ENCODE measurements at regions not wholly inside any gene's neighbourhood (a gene's known extent, or its start where the extent isn't known, plus 50 kb on each side); places are given as distances from the start of the nearest gene placed in this dataset.

DNA sequence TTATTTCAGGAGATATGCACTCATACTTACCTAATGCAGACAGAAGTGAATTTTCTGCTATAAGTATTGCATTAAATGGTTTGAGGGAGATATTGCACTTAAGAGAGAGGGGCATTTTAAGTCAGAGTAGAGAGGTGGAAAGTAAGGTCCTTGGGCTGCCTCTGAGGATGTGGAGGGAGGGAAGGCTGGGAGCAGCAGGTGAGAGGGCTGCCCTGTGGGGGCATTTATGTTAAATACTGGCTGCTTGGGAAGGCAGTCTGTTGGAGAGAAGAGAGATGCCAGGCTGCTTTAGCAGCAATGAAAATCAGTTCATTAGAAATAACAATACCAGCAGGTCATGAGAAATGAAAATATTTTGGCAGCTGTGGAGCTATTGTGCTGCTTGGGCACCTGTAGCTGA, 576.2 kb upstream of the HS6ST1 start:
- Histone ChIP-seq H3K9me3 (no peaks in the 10 kb centered on the region), H3K27me3 (no peaks in the 10 kb centered on the region), H3K4me3 (no peak overlapping the region), H3K4me1 (no peaks in the 10 kb centered on the region), H3K27ac (no peak overlapping the region), H3K36me3 (no peaks in the 10 kb centered on the region)
- no peak for DNase-seq (ENCODE audit: low spot score in 2 of 2)
- intact Hi-C loops (cut with DNase I) = no loop called here
- TF ChIP-seq, protein P1, sequence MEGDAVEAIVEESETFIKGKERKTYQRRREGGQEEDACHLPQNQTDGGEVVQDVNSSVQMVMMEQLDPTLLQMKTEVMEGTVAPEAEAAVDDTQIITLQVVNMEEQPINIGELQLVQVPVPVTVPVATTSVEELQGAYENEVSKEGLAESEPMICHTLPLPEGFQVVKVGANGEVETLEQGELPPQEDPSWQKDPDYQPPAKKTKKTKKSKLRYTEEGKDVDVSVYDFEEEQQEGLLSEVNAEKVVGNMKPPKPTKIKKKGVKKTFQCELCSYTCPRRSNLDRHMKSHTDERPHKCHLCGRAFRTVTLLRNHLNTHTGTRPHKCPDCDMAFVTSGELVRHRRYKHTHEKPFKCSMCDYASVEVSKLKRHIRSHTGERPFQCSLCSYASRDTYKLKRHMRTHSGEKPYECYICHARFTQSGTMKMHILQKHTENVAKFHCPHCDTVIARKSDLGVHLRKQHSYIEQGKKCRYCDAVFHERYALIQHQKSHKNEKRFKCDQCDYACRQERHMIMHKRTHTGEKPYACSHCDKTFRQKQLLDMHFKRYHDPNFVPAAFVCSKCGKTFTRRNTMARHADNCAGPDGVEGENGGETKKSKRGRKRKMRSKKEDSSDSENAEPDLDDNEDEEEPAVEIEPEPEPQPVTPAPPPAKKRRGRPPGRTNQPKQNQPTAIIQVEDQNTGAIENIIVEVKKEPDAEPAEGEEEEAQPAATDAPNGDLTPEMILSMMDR (IDR thresholded peaks at IDR 0.05) = no peak

DNA sequence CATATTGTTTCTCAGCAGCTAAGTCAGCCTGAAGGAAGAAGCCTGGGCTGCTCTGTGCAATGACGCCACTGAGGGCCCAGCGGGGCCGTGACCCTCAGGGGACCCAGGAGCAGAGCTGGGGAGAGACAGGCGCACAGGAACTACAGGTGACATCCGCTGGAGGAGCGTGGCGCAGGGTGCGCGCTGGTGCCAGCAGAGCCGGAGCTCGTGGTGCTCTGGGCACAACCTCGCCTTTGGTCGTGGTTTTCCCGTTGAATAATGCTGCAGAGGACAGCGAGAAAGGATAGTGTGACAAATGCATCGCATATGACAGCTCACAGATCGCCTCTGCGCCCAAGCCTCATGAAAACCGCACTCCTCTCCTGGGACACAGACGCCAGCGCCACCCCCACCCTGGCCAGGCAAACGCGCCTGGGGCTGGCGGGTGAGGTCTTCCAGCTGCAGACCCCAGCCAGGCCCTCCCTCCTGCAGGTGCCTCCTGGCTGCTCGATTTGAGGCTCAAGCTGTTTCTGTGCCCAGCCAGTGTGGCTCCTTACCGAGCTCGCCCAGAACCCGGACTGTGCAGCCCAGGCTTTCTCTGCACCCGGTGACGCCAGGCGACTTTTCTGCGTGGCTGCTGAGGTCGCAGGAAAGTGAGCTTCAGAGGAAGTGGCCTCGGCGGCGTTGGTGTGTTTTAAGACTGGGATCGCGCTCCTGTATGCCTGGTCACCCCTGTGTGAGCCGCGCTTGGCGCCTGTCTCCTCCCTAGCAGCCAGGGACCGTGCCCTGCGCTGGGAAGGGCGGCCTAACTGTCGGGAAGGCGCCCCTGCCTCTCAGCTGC, 583.1 kb upstream of the HS6ST1 start:
- Histone ChIP-seq H3K4me3 (no peak overlapping the region), H3K4me1 (no peaks in the 10 kb centered on the region), H3K27me3 (no peaks in the 10 kb centered on the region), H3K27ac (no peak overlapping the region), H3K36me3 (no peaks in the 10 kb centered on the region), H3K9me3 (no peaks in the 10 kb centered on the region)
- intact Hi-C loops (cut with DNase I) = no loop called here
- TF ChIP-seq, protein P1 (IDR thresholded peaks at IDR 0.05) = no peak
- DNase-seq (ENCODE audit: low spot score in 2 of 2) = no peak

DNA sequence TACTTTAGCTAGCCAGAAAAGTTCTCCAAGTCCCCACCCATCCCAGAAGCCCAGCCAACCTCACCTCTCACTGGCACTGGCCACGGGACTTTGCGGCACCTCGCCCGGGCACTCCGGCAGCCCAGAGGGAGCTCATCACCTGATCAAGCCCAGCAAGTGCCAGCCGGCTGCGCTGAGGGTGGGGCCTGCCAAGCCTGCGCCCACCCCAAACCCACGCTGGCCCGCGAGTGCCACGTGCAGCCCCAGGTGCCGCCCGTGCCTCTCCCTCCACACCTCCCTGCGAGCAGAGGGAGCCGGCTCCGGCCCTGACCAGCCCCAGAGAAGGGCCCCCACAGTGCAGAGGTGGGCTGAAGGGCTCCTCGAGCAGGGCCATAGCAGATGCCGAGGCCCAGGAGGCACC, 585.0 kb upstream of the HS6ST1 start:
- H3K4me3 ChIP-seq = no peak overlapping the region
- intact Hi-C loops (cut with DNase I) = no loop called here
- TF ChIP-seq, protein P1 (IDR thresholded peaks at IDR 0.05) = no peak

GRCh38 chr2:128911276-128911675, 592.6 kb upstream of the HS6ST1 start:
- Histone ChIP-seq H3K9me3 (peaks cover 0 to 5% of the 10 kb centered on the region in 2 donors), H3K27ac (no peak overlapping the region), H3K4me1 (no peaks in the 10 kb centered on the region), H3K36me3 (no peaks in the 10 kb centered on the region), H3K4me3 (no peak overlapping the region), H3K27me3 (no peaks in the 10 kb centered on the region)
- intact Hi-C loops (cut with DNase I) = no loop called here
- DNase-seq (ENCODE audit: low spot score in 2 of 2) = no peak
- TF ChIP-seq, protein P1 (IDR thresholded peaks at IDR 0.05) = no peak

More for the DNA sequence above, 585.0 kb upstream of the HS6ST1 start:
- Histone ChIP-seq H3K27me3 (no peaks in the 10 kb centered on the region), H3K9me3 (no peaks in the 10 kb centered on the region), H3K27ac (no peak overlapping the region), H3K36me3 (no peaks in the 10 kb centered on the region), H3K4me1 (no peaks in the 10 kb centered on the region)
- no peak for DNase-seq (ENCODE audit: low spot score in 2 of 2)

DNA sequence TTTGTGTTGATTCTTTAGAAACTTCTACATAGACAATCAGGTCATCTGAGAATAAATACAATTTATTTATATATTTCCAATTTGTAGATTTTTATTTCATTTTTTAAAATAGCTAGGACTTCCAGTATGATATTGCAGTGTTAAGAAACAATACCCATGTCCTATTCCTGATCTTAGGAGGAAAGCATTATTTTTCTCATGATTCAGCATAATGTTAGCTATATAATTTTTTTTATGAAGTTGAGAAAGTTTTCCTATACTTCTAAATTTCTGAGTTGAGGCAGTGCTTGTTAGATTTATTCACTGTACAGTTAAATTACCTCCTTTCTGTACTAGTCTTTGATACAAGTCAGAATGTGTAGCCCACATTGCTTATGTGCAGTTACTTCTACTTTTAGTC, 595.7 kb upstream of the HS6ST1 start:
- Histone ChIP-seq H3K27me3 (no peaks in the 10 kb centered on the region), H3K36me3 (no peaks in the 10 kb centered on the region), H3K27ac (no peak overlapping the region), H3K4me1 (no peaks in the 10 kb centered on the region), H3K4me3 (no peak overlapping the region), H3K9me3 (peaks cover 0 to 10% of the 10 kb centered on the region in 2 donors)
- intact Hi-C loops (cut with DNase I) = no loop called here
- no peak for DNase-seq (ENCODE audit: low spot score in 2 of 2)
- TF ChIP-seq, protein P1 (IDR thresholded peaks at IDR 0.05) = no peak
